ENCODE measurements at regions not wholly inside any gene's neighbourhood (a gene's known extent, or its start where the extent isn't known, plus 50 kb on each side); places are given as distances from the start of the nearest gene placed in this dataset.

- Mint-ChIP-seq H3K9me3 (ENCODE audit: unreplicated experiment) (peaks cover 1% of the 10 kb centered on the region), H3K27ac (ENCODE audit: unreplicated experiment) (no peak overlapping the region), H3K27me3 (ENCODE audit: low read depth, unreplicated experiment) (peaks cover 25% of the 10 kb centered on the region), H3K4me1 (ENCODE audit: low read depth, unreplicated experiment) (peaks cover 5% of the 10 kb centered on the region), H3K4me3 (ENCODE audit: unreplicated experiment) (no peak overlapping the region), H3K36me3 (ENCODE audit: low read depth, unreplicated experiment) (no peaks in the 10 kb centered on the region)
- Histone ChIP-seq H3K27ac (ENCODE audit: low read depth, low read length) (no peak overlapping the region), H3K79me2 (ENCODE audit: insufficient read depth, low read length) (no peaks in the 10 kb centered on the region), H3K4me3 (ENCODE audit: insufficient read depth, low read depth, low read length) (no peak overlapping the region), H3K4me2 (ENCODE audit: low read length) (no peak overlapping the region), H3K36me3 (ENCODE audit: insufficient read depth, low read length) (no peaks in the 10 kb centered on the region), H3K9ac (ENCODE audit: low read length) (no peak overlapping the region), H3K27me3 (ENCODE audit: insufficient read depth, low read length) (no peaks in the 10 kb centered on the region), H3K4me1 (ENCODE audit: insufficient read depth, low read length) (peaks cover 11% of the 10 kb centered on the region), H4K20me1 (ENCODE audit: insufficient read depth, low read length) (no peaks in the 10 kb centered on the region), H3K9me3 (ENCODE audit: insufficient read depth, low read depth, low read length) (no peaks in the 10 kb centered on the region), H2AFZ (ENCODE audit: low read depth, low read length) (no peak overlapping the region)
- FAIRE-seq, result no peak
- no peak for DNase-seq (ENCODE audit: low read depth)
- TF ChIP-seq EZH2 (IDR thresholded peaks at IDR 0.05; ENCODE audit: insufficient read depth, low read length) (no peak), CTCF (IDR thresholded peaks at IDR 0.05; ENCODE audit: insufficient read depth, low read depth, low read length) (no peak)
Observed at GRCh38 chr15:101570241-101570640, 80.7 kb upstream of the PCSK6 start.

GRCh38 chr15:101568821-101569555, 79.5 kb upstream of the PCSK6 start:
- FAIRE-seq (no peak), DNase-seq (ENCODE audit: low read depth) (no peak)
- Histone ChIP-seq H3K4me3 (ENCODE audit: insufficient read depth, low read depth, low read length) (no peak overlapping the region), H3K9me3 (ENCODE audit: insufficient read depth, low read depth, low read length) (no peaks in the 10 kb centered on the region), H3K36me3 (ENCODE audit: insufficient read depth, low read length) (no peaks in the 10 kb centered on the region), H3K27me3 (ENCODE audit: insufficient read depth, low read length) (no peaks in the 10 kb centered on the region), H3K4me2 (ENCODE audit: low read length) (peak overlapping the region; percentile 65), H4K20me1 (ENCODE audit: insufficient read depth, low read length) (no peaks in the 10 kb centered on the region), H3K27ac (ENCODE audit: low read depth, low read length) (no peak overlapping the region), H3K4me1 (ENCODE audit: insufficient read depth, low read length) (peaks cover 11% of the 10 kb centered on the region), H3K9ac (ENCODE audit: low read length) (no peak overlapping the region), H3K79me2 (ENCODE audit: insufficient read depth, low read length) (no peaks in the 10 kb centered on the region), H2AFZ (ENCODE audit: low read depth, low read length) (no peak overlapping the region)
- no peak overlapping the region for H3K4me3 Mint-ChIP-seq (ENCODE audit: unreplicated experiment)
- H3K27ac Mint-ChIP-seq (ENCODE audit: unreplicated experiment), result no peak overlapping the region
- no peaks in the 10 kb centered on the region for H3K4me1 Mint-ChIP-seq (ENCODE audit: low read depth, unreplicated experiment)
- peaks cover 31% of the 10 kb centered on the region for H3K27me3 Mint-ChIP-seq (ENCODE audit: low read depth, unreplicated experiment)
- peaks cover 1% of the 10 kb centered on the region for H3K9me3 Mint-ChIP-seq (ENCODE audit: unreplicated experiment)
- no peaks in the 10 kb centered on the region for H3K36me3 Mint-ChIP-seq (ENCODE audit: low read depth, unreplicated experiment)
- TF ChIP-seq CTCF (IDR thresholded peaks at IDR 0.05; ENCODE audit: insufficient read depth, low read depth, low read length) (no peak), EZH2 (IDR thresholded peaks at IDR 0.05; ENCODE audit: insufficient read depth, low read length) (no peak)

- no peaks in the 10 kb centered on the region for H3K9me3 ChIP-seq (ENCODE audit: insufficient read depth, low read depth, low read length)
- DNase-seq (ENCODE audit: low read depth) (peak; percentile 23), FAIRE-seq (peak; percentile 45)
- H2AFZ ChIP-seq (ENCODE audit: low read depth, low read length), result no peak overlapping the region
- peaks cover 11% of the 10 kb centered on the region for H3K4me1 ChIP-seq (ENCODE audit: insufficient read depth, low read length)
- peak overlapping the region; percentile 65 for H3K4me2 ChIP-seq (ENCODE audit: low read length)
- Mint-ChIP-seq H3K4me3 (ENCODE audit: unreplicated experiment) (no peak overlapping the region), H3K36me3 (ENCODE audit: low read depth, unreplicated experiment) (no peaks in the 10 kb centered on the region), H3K27ac (ENCODE audit: unreplicated experiment) (no peak overlapping the region), H3K4me1 (ENCODE audit: low read depth, unreplicated experiment) (no peaks in the 10 kb centered on the region), H3K27me3 (ENCODE audit: low read depth, unreplicated experiment) (peaks cover 35% of the 10 kb centered on the region), H3K9me3 (ENCODE audit: unreplicated experiment) (peaks cover 1% of the 10 kb centered on the region)
- H3K27ac ChIP-seq (ENCODE audit: low read depth, low read length), result no peak overlapping the region
- H3K4me3 ChIP-seq (ENCODE audit: insufficient read depth, low read depth, low read length), result no peak overlapping the region
- no peak overlapping the region for H3K9ac ChIP-seq (ENCODE audit: low read length)
- H3K36me3 ChIP-seq (ENCODE audit: insufficient read depth, low read length), result no peaks in the 10 kb centered on the region
- TF ChIP-seq EZH2 (IDR thresholded peaks at IDR 0.05; ENCODE audit: insufficient read depth, low read length) (no peak), CTCF (IDR thresholded peaks at IDR 0.05; ENCODE audit: insufficient read depth, low read depth, low read length) (no peak)
- no peaks in the 10 kb centered on the region for H3K27me3 ChIP-seq (ENCODE audit: insufficient read depth, low read length)
- no peaks in the 10 kb centered on the region for H3K79me2 ChIP-seq (ENCODE audit: insufficient read depth, low read length)
- H4K20me1 ChIP-seq (ENCODE audit: insufficient read depth, low read length), result no peaks in the 10 kb centered on the region
Observed at GRCh38 chr15:101568309-101568708, 78.8 kb upstream of the PCSK6 start.

All from astrocyte (in vitro differentiated cells and primary cell).